Activated T-helper 2 cell treated with anti-CD3 and anti-CD28 coated beads, Interferon-gamma antibody, Interleukin-2, Interleukin-4, amounts not matched to agents 10 μg/mL and 5 μg/mL and 100 μg/mL, durations not matched to agents 14 hours and 24 hours and 36 hours (primary cell): ENCODE measurements at regions not wholly inside any gene's neighbourhood (a gene's known extent, or its start where the extent isn't known, plus 50 kb on each side); places are given as distances from the start of the nearest gene placed in this dataset.

Experiments used
- DNase-seq: peaks from one replicate; pipeline ENCODE4 v3.0.0; 2021; ENCODE audit warnings: low spot score
- H3K27ac Mint-ChIP-seq: one replicate; pipeline ENCODE4 v1.8.0; 2021; ENCODE audit warnings: mixed read lengths
- H3K27me3 Mint-ChIP-seq: one replicate; pipeline ENCODE4 v1.8.0; 2021; ENCODE audit warnings: low read depth, mixed read lengths
- H3K36me3 Mint-ChIP-seq: one replicate; pipeline ENCODE4 v1.8.0; 2021; ENCODE audit warnings: low read depth, mixed read lengths
- H3K4me1 Mint-ChIP-seq: one replicate; pipeline ENCODE4 v1.8.0; 2021; ENCODE audit warnings: low read depth, mixed read lengths
- H3K4me3 Mint-ChIP-seq: one replicate; pipeline ENCODE4 v1.8.0; 2021; ENCODE audit warnings: low read depth, mild to moderate bottlenecking, moderate library complexity, mixed read lengths
- H3K9me3 Mint-ChIP-seq: one replicate; pipeline ENCODE4 v1.8.0; 2021; ENCODE audit warnings: mixed read lengths
- intact Hi-C: fragments of 100-400 bp; cut with micrococcal nuclease; formaldehyde crosslinking; loops from one replicate; pipeline ENCODE4 v1.15.1; 2023

DNA sequence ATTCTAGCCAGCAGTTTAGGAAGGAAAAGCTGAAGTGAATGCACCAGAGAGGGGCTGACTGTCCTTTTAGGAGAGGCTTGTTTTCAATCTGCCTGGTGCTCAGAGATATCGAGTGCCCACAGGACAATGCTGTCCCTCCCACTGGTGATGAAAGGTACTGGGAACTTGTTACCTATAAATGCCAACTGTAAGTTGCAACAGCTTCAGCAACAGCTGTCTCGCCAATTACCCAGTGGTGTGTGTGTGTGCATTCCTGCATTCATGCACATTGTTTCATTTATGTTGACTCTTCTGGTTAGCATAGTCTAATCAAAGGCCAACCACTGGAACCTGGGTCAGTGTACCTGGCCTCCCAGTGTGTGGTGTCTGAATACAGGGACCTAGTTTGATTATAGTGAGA lies 161.1 kb downstream of the CSNK1G3 start:
- intact Hi-C loops = no loop called here
- no peak for DNase-seq
- no peaks in the 10 kb centered on the region for H3K36me3 Mint-ChIP-seq
- H3K4me1 Mint-ChIP-seq = no peaks in the 10 kb centered on the region
- H3K9me3 Mint-ChIP-seq = no peaks in the 10 kb centered on the region
- no peaks in the 10 kb centered on the region for H3K27me3 Mint-ChIP-seq
- no peak overlapping the region for H3K27ac Mint-ChIP-seq
- H3K4me3 Mint-ChIP-seq = no peak overlapping the region

DNA sequence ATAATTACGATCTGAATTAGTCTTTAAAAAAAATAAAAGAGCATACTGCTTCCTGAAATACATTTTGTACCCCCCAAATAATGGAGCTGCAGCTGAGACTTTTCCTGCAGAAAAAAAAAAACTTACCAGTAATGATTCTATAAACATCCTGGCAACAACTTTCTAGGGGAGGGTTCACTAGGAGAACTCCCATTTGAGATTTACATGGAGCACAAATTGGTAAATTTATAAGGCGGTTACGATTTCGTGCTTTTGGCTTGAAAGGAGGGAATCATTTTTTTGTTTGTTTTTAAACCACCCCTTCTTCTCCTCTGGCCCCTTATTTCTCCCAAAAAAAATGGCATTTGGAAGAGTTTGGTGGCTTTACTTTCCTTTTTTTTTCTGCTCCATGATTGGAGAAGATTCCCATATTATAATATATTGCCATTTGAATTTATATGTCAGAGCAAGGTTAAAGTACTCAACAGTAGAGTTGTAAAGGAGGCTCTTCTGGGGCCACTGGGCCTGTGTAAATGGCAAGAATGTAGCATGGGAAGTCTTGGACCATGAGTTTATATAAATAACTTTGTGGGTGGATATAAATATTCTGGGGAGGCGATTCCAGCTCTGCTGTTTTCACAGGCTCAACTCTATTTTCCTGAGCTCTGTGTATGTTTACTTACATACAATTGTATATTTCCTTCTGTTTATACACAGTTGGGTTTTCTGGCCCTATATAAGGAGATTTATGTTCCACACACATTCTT lies 159.9 kb downstream of the CSNK1G3 start:
- H3K9me3 Mint-ChIP-seq = no peaks in the 10 kb centered on the region
- no peaks in the 10 kb centered on the region for H3K4me1 Mint-ChIP-seq
- intact Hi-C loops = no loop called here
- H3K27me3 Mint-ChIP-seq = no peaks in the 10 kb centered on the region
- DNase-seq = no peak
- no peak overlapping the region for H3K4me3 Mint-ChIP-seq
- no peaks in the 10 kb centered on the region for H3K36me3 Mint-ChIP-seq
- no peak overlapping the region for H3K27ac Mint-ChIP-seq

DNA sequence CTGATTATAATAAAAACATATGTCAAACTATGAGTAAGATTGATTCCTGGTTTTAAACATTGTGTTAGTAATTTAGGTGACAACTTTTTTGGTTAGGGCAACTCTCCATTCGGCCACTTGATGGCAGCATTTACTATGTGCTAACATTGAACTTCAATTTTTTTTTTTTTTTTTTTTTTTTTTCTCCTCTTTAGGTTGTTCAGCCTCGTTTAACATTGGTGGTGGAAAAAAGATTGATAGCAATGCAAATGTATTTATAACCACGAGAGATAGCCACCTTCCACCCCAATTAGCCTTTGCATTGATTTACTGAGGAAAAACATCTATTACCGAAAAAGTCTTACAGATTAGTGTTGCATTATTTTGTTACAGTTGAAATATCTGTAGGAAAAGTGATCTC lies 159.1 kb downstream of the CSNK1G3 start:
- DNase-seq = no peak
- intact Hi-C loops = no loop called here
- H3K27ac Mint-ChIP-seq = no peak overlapping the region
- H3K36me3 Mint-ChIP-seq = no peaks in the 10 kb centered on the region
- H3K27me3 Mint-ChIP-seq = no peaks in the 10 kb centered on the region
- H3K4me3 Mint-ChIP-seq = no peak overlapping the region
- H3K9me3 Mint-ChIP-seq = no peaks in the 10 kb centered on the region
- no peaks in the 10 kb centered on the region for H3K4me1 Mint-ChIP-seq
